Activated T-helper 1 cell treated with anti-CD3 and anti-CD28 coated beads, Interleukin-2, amount 50 U/mL, for 16 hours (primary cell): ENCODE measurements at regions not wholly inside any gene's neighbourhood (a gene's known extent, or its start where the extent isn't known, plus 50 kb on each side); places are given as distances from the start of the nearest gene placed in this dataset.
"Not testable (repeated sequence)": the region's sequence is repeated elsewhere in the genome, so short reads cannot be mapped to it uniquely, and the experiment has no call there.

ENCODE experiments used
- DNase-seq, 2 donors: peaks; one replicate each; pipeline ENCODE4 v3.0.0-alpha.2; 2020; ENCODE audit warnings: low read depth in 1 of 2, low spot score in 1 of 2

GRCh38 chr10:80856186-80856585, 318.5 kb downstream of the SH2D4B start:
- no peak for DNase-seq

DNA sequence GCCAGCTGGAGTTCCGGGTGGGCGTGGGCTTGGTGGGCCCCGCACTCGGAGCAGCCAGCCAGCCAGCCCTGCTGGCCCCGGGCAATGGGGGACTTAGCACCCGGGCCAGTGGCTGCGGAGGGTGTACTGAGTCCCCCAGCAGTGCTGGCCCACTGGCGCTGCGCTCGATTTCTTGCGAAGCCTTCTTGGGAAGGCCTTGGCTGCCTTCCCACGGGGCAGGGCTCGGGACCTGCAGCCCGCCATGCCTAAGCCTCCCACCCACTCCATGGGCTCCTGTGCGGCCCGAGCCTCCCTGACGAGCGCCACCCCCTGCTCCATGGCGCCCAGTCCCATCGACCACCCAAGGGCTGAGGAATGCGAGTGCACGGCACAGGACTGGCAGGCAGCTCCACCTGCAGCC, 321.6 kb downstream of the SH2D4B start:
- DNase-seq: not testable (repeated sequence)

DNA sequence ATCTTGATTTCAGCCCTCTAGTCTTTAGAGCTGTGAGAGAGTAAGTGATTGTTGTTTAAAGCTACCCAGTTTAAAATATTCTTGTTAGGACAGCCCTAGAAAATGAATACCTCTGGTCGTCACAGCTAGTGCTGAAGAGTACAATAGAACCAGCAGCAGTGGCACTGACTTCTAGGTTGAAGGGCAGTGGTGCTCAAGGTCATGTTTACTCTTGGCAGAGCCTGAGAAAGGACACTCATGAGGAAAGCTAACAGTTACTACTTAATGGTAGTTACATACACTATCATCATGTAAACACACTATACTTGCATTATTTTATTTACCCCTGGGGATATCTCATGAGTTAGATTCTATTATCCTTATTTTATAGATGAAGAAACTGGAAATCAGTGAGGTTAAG, 323.0 kb downstream of the SH2D4B start:
- no peak for DNase-seq

DNA sequence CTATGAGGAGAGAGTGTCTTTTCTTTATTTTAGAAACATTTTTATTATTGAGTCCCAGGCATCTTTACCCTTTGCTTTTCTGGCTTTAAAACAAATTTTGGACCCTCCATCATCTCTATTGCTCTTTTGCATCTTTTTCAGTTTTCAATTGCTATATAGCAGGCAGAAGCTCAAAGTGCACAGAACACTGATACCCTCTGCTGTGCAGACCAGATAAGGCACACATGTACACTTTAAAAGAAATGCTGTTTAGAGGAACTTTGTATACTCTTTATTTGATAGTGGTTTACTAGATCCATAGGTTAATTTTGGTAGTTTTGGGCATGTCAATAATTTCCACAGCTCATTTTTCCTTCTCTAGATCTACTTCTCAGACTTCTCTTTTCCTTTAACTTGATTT, 324.2 kb downstream of the SH2D4B start:
- DNase-seq: no peak

DNA sequence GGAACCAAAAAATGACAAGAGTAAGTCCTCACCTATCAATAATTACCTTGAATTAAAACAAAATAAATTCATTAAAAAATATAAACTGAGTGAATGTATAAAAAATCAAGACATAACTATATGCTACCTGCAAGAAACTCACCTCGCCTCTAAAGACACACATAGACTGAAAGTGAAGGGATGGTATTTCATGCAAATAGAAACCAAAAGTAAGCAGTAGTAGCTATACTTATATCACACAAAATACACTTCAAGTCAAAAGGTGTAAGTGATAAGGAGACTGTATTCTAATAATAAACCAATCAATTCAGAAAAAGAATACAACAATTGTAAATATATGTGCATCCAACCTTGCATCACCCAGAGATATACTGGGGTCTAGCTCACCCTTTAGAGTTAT, 332.6 kb downstream of the SH2D4B start:
- DNase-seq: no peak

DNA sequence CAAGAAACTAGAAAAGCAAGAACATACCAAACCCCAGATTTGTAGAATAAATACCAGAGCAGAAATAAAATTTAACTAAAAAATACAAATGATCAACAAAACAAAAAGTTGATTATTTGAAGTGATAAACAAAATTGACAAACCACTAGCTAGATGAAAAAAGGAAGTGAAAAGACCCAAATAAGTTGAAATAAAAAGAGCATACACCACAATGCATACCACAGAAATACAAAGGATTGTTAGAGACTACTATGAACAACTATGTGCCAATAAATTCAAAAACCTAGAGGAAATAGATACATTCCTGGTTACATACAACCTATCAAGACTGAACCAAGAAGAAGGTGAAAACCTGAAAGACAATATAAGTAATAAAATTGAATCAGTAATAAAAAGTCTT, 333.4 kb downstream of the SH2D4B start:
- DNase-seq: no peak

DNA sequence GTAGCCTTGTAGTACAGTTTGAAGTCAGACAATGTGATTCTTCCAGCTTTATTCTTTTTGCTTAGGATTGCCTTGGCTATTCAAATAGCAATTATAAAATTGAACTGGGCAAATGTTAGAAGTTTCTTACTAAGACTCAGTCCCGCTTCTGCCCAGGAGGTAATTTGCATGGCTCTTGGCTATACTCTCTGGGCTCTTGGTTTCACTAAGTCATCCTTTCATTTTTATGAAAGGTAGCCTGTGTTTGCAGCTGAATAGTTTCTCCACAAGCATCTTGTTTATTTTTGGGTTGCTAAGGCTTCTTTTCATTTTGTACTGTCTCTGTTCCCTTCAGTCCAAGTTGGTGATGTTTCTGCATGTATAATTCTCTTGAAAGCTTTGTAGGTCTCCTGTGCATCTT, 340.6 kb downstream of the SH2D4B start:
- DNase-seq: no peak

DNA sequence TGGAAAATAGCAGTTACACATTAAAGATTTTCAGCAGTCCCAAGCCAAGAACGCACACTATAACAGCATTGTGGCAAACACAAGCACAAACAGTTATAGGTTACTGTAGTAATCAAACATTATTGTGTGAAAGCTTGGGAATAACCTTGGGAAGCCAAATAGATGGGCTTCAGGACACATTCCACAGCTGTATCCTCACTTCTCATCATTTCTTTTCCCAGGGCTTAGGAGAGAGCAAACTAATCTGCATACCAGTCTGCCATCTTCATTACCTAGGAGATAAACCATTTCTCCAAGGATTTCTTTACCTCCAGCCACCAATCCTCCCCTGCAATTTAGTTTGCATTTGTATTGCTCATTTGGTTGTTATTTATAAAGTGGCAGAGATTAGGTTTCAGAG, 352.4 kb downstream of the SH2D4B start:
- no peak for DNase-seq

DNA sequence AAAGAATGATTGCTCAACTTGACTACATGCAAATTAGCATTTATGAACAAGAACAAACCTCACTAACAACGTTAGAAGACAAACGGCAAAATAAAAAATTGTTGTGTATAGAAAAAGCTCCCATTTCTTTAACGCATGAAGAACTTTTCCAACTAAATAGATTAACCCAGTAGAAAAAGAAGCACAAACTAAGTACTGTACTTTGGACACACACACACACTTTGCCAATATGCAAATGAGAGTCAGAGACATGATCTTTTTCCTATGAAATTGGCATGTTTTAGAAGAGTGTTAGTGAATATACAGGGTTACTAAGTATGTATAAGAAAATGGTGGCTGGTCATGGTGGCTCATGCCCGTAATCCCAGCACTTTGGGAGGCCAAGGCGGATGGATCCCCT, 355.6 kb downstream of the SH2D4B start:
- no peak for DNase-seq

DNA sequence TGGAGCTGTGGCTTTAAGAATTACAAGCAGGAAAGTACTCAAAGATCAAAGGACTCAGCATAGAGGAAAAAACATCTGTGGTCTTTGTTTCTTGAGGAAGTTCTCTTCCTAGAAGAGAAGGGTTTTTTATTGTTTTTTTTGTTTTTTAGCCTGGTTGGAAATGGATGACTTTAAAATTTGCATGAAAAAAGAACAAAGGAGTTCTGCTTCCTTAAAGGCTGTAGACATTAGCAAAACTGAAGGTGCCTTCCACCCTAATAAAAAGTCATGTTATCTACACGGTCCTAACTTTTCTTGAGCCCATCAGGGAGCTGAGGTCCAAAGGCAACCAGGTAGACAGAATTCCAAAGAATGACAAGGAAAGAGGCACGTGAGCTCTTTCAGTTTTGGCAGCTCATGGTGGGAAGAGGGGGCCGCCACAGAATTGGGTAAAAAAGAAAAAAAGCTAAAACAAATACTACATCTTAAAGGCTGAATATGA, 356.6 kb downstream of the SH2D4B start:
- DNase-seq: no peak

GRCh38 chr10:80894797-80895467, 357.2 kb downstream of the SH2D4B start:
- no peak for DNase-seq

GRCh38 chr10:80896076-80896475, 358.4 kb downstream of the SH2D4B start:
- DNase-seq: no peak

- no peak for DNase-seq
Measured at GRCh38 chr10:80896959-80897358, 359.3 kb downstream of the SH2D4B start.

- DNase-seq: no peak
Measured at GRCh38 chr10:80900661-80901060, 363.0 kb downstream of the SH2D4B start.

DNA sequence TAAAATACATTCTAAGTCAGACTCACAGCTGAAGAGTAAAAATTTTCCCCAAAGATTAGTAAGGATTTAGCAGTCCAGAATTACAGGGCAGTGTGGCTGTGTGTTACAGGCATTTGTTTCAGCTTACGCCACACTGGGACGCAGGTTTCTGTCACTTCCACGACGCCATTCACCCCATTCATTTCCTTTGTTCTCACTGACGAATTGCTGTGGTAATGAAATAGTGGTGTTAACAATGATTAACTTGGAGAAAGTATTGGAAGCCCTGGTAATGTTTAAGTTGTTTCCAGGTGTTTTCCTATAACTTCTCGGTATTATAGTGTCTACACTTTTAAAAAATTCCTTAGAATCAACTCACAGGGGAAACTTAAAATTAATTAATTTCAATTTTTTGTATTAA, 370.9 kb downstream of the SH2D4B start:
- DNase-seq: no peak

- DNase-seq: no peak
Measured at GRCh38 chr10:80909254-80909653, 371.6 kb downstream of the SH2D4B start.

- no peak for DNase-seq
Measured at GRCh38 chr10:80917636-80918035, 379.9 kb downstream of the SH2D4B start.

DNA sequence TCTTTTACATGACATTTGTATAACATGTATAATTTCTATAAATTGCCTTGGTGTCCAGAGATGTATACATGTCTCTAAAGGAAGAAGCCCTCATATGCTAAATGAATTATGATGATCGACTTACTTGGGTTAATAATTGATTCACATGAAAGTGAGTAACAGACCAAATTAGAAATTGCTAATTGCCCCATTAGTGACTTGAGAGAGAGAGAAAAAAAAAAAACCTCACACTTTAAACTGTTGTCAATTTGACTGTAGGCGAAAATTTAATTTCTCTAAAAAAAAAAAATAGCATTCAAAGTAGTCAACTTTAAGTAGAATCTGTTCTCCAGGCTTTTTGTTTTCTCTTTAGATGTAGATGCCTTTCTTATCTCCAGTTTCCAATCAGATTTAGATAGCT, 383.3 kb downstream of the SH2D4B start:
- no peak for DNase-seq

DNA sequence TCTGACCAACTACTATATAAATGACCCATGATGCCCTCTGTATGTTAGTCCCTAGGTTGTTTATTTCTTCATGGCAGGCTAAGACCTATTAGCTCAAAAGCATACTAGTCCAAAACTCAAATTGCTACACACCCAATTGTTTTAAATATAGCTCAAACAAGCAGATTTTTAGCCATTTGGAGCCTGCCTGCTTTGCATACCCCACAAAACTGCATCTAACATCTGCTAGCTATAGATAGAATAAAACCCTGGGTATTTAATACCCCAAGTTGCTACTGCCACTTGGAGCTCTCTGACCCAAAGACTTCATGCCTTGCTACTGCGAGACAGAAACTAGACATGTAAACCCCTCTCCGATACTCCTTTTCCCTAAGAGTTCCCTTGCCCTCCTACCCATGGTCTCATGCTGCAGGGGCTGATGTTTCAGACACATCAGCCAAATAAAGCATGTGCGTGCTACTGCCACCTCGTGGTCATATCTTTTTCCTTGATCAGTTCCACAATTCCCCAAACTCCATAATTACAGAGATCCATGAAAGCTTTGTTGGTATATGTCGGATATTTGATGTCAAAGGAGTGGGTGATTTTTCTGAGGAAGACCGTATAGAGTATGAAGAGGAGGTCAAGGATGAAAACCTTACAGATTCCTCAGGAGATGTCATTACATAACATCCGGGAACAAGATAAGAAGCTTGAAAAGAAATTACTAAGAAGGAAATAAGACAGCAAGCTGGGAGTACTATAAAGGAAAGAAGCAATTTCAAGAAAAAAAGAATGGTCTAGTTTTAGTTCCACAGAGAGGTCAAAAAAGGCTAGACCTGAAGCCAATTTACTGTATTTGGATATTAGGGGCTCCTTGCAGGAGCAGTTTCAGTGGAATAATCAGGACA, 386.6 kb downstream of the SH2D4B start:
- DNase-seq: no peak

GRCh38 chr10:80927419-80928078, 389.8 kb downstream of the SH2D4B start:
- DNase-seq: no peak

DNA sequence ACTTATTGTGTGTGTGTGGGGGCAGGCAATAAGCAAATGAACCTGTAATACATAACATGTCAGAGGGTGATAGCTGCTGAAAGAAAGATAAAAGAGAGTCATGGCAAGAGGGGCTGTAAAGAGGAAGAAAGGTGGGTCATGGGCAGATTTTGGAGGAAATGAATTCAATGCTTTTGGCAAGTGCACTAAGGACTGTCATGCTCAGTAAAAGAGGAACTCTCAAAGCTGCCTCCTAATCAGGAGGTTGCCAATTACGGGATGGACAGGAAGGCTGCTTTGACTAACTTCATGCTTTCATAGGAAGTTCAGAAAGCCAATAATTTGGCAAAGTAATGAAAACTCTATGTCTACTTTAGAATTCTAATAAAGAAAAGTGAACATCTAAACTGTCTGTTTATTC, 401.2 kb downstream of the SH2D4B start:
- no peak for DNase-seq

- DNase-seq: no peak
Measured at GRCh38 chr10:80945264-80945880, 407.7 kb downstream of the SH2D4B start.
